ENCODE measurements at regions not wholly inside any gene's neighbourhood (a gene's known extent, or its start where the extent isn't known, plus 50 kb on each side); places are given as distances from the start of the nearest gene placed in this dataset.
"Not testable (repeated sequence)": the region's sequence is repeated elsewhere in the genome, so short reads cannot be mapped to it uniquely, and the experiment has no call there.

- H3K4me1 ChIP-seq (ENCODE audit: insufficient read depth, low read length), result peaks cover 20% of the 10 kb centered on the region
- peak; percentile 23 for FAIRE-seq
- H2AFZ ChIP-seq (ENCODE audit: low read length); H3K9ac ChIP-seq (ENCODE audit: insufficient read depth, low read depth, low read length); H3K4me2 ChIP-seq (ENCODE audit: low read depth, low read length); H3K27ac ChIP-seq (ENCODE audit: extremely low read length, insufficient read depth, low read length); H3K9me3 ChIP-seq (ENCODE audit: low read length); ATAC-seq; POLR2A ChIA-PET; H3K79me2 ChIP-seq (ENCODE audit: insufficient read depth, low read length); DNase-seq (ENCODE audit: low spot score); intact Hi-C loops (cut with micrococcal nuclease; ENCODE audit: unreplicated experiment); H4K20me1 ChIP-seq (ENCODE audit: insufficient read depth, low read length); H3K4me3 ChIP-seq (replicated peaks in 1 of 3; ENCODE audit: insufficient read depth in 1 of 3, low read depth in 2 of 3, low read length in 3 of 3); H3K27me3 ChIP-seq (ENCODE audit: control insufficient read depth in 1 of 2, insufficient read depth in 2 of 2, low read length in 2 of 2); CTCF ChIA-PET (ENCODE audit: low intra/inter-chr PET ratio, low total read pairs); BruUV-seq (replicated peaks); in situ Hi-C loops (cut with HindIII; ENCODE audit: extremely low pct_ligation_motif_present, low pct_unique_long_range_greater_than_20kb); H3K36me3 ChIP-seq (replicated peaks in 1 of 2; ENCODE audit: control insufficient read depth in 1 of 2, insufficient read depth in 2 of 2, low read length in 2 of 2); TF ChIP-seq NR2F6 (CRISPR knock-in tag; IDR thresholded peaks at IDR 0.05): not testable (repeated sequence)
- WGBS (ENCODE audit: low lambda C conversion rate), result 0% methylated on average over 1 of the region's 1 CpG
- 0 out of 2 replicates have a peak, but pooled peaks have one; percentile 23 for TF ChIP-seq FOSL1 (CRISPR knock-in tag; IDR thresholded peaks at IDR 0.05; ENCODE audit: borderline replicate concordance)
- 0 out of 2 replicates have a peak, but pooled peaks have one; percentile 5 for TF ChIP-seq RERE (CRISPR knock-in tag; IDR thresholded peaks at IDR 0.05; ENCODE audit: low read depth)
- TF ChIP-seq SIX1 (CRISPR knock-in tag; IDR thresholded peaks at IDR 0.05; ENCODE audit: borderline replicate concordance), result peak; percentile 6; the same call in 1 of the 2 replicates
- TF ChIP-seq CEBPB (IDR thresholded peaks at IDR 0.05; ENCODE audit: borderline replicate concordance, low read depth, low read length), result 0 out of 2 replicates have a peak, but pooled peaks have one; percentile 21
- TF ChIP-seq NR2F6 (IDR thresholded peaks at IDR 0.05), result peak; percentile 53; the same call in 1 of the 2 replicates
These were observed 129.2 kb downstream of the CRLF3 start for GRCh38 chr17:30695265-30695811.
